ENCODE measurements at regions not wholly inside any gene's neighbourhood (a gene's known extent, or its start where the extent isn't known, plus 50 kb on each side); places are given as distances from the start of the nearest gene placed in this dataset.

DNA sequence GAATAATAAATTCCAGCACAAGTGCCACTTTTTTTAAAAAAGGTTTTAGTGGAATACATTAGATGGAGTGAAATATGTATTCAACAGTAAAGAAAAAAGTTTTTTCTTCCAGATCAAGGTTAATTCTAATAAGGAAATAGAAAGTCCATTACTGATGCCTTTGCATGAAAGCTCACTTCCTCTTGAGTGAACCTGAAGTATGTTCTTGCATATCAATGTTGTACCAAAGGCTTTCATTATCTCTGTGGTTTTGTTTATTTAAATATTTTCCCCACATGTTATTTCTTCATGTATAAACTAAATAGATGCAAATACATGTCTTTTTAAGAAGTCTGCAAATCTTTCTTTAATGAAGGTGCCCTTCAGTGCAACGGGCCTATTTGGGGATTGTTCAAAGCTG is 307.9 kb downstream of the C4orf33 start:
- no TSS peak for BruUV-seq (replicated peaks)
- H2AFZ ChIP-seq (replicated peaks; ENCODE audit: low read length, poor library complexity), result no peak overlapping the region

More for the DNA sequence above, 307.9 kb downstream of the C4orf33 start:
- H2BK15ac ChIP-seq (ENCODE audit: low read depth, low read length), result no peak overlapping the region
- H4K5ac ChIP-seq (ENCODE audit: low read depth, low read length), result no peak overlapping the region
- no peak overlapping the region for H2BK20ac ChIP-seq (ENCODE audit: low read depth, low read length)
- H3K4ac ChIP-seq (ENCODE audit: low read depth, low read length), result no peak overlapping the region
- H3K27me3 ChIP-seq (ENCODE audit: control insufficient read depth, insufficient read depth, low read length), result no peaks in the 10 kb centered on the region
- H2AK5ac ChIP-seq (ENCODE audit: low read depth, low read length), result no peak overlapping the region
- no peaks in the 10 kb centered on the region for H3K79me1 ChIP-seq (ENCODE audit: low read depth in 1 of 2, low read length in 2 of 2)
- in situ Hi-C loops (cut with MboI; ENCODE audit: low sequenced_read_pairs), result no loop called here
- no peaks in the 10 kb centered on the region for H3K9me3 ChIP-seq (ENCODE audit: control insufficient read depth, insufficient read depth, low read length)
- no peak overlapping the region for H3K4me3 ChIP-seq (ENCODE audit: insufficient read depth, low read depth, low read length)
- H3K27ac ChIP-seq (ENCODE audit: insufficient read depth, low read length), result no peak overlapping the region
- no peak for ATAC-seq (ENCODE audit: low read depth)
- H3K9me1 ChIP-seq (ENCODE audit: insufficient read depth, low read length), result no peaks in the 10 kb centered on the region
- no peak overlapping the region for H4K8ac ChIP-seq (ENCODE audit: low read depth in 2 of 2, low read length in 2 of 2)
- H3K4me1 ChIP-seq (ENCODE audit: control insufficient read depth, insufficient read depth, low read length), result no peaks in the 10 kb centered on the region
- H3K18ac ChIP-seq (ENCODE audit: low read depth, low read length), result no peak overlapping the region
- no peak for DNase-seq
- POLR2A ChIA-PET (ENCODE audit: unreplicated experiment), result no interaction called here
- no peaks in the 10 kb centered on the region for H3K36me3 ChIP-seq (ENCODE audit: control insufficient read depth, insufficient read depth, low read length)
- intact Hi-C loops (cut with micrococcal nuclease), result no loop called here
- no peak for TF ChIP-seq MAFK (IDR thresholded peaks at IDR 0.05; ENCODE audit: low read depth, low read length)
- TF ChIP-seq, protein P1, sequence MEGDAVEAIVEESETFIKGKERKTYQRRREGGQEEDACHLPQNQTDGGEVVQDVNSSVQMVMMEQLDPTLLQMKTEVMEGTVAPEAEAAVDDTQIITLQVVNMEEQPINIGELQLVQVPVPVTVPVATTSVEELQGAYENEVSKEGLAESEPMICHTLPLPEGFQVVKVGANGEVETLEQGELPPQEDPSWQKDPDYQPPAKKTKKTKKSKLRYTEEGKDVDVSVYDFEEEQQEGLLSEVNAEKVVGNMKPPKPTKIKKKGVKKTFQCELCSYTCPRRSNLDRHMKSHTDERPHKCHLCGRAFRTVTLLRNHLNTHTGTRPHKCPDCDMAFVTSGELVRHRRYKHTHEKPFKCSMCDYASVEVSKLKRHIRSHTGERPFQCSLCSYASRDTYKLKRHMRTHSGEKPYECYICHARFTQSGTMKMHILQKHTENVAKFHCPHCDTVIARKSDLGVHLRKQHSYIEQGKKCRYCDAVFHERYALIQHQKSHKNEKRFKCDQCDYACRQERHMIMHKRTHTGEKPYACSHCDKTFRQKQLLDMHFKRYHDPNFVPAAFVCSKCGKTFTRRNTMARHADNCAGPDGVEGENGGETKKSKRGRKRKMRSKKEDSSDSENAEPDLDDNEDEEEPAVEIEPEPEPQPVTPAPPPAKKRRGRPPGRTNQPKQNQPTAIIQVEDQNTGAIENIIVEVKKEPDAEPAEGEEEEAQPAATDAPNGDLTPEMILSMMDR (conservative IDR thresholded peaks at IDR 0.05; ENCODE audit: low read depth, low read length), result no peak
- dilution Hi-C loops (cut with HindIII; ENCODE audit: low sequenced_read_pairs, unreplicated experiment), result no loop called here
- H3K9ac ChIP-seq (ENCODE audit: low read depth, low read length), result no peak overlapping the region
- no CpG with 5 or more reads among the region's 1 CpG for WGBS, 2 experiments (ENCODE audit: extremely low coverage in 2 of 2, insufficient read length in 1 of 2)
- no peak overlapping the region for H2BK120ac ChIP-seq (ENCODE audit: low read depth, low read length)
- no peak overlapping the region for H3K23ac ChIP-seq (ENCODE audit: low read depth, low read length)
- no peak overlapping the region for H3K14ac ChIP-seq (replicated peaks; ENCODE audit: low read depth, low read length)
- H3K56ac ChIP-seq (ENCODE audit: extremely low read depth, insufficient read depth, low read length), result no peak overlapping the region
- CTCF ChIA-PET, result no interaction called here
- no peak overlapping the region for H2AK9ac ChIP-seq (replicated peaks; ENCODE audit: low read depth, low read length, poor library complexity)
- H4K20me1 ChIP-seq (ENCODE audit: insufficient read depth, low read length), result no peaks in the 10 kb centered on the region
- H4K91ac ChIP-seq (ENCODE audit: insufficient read depth, low read depth, low read length), result no peak overlapping the region
- H3K4me2 ChIP-seq (ENCODE audit: low read depth, low read length), result no peak overlapping the region
- no peak overlapping the region for H2BK5ac ChIP-seq (ENCODE audit: low read depth, low read length, poor library complexity, severe bottlenecking)

Measured in IMR-90 (cell line).